IMR-90 (cell line): ENCODE measurements at regions not wholly inside any gene's neighbourhood (a gene's known extent, or its start where the extent isn't known, plus 50 kb on each side); places are given as distances from the start of the nearest gene placed in this dataset.

Source experiments
- ATAC-seq: fragments of 200-7000 bp; cut with Tn5 transposase; 2 replicates; pipeline ENCODE4 v1.9.1; 2020; ENCODE audit warnings: low read depth, mild to moderate bottlenecking, moderate library complexity
- BruUV-seq: library from RNA; stranded (reverse); fragments of 400-500 nt; replicated peaks from 2 replicates; lab custom pipeline; 2021; lab: Mats Ljungman, UMichigan
- CTCF ChIA-PET: fragments of 300-600 bp; formaldehyde crosslinking; extraction: SDS; loops from one replicate; lab custom pipeline; 2021; ENCODE audit warnings: antibody characterized with exemption; lab: Yijun Ruan, JAX
- POLR2A ChIA-PET: fragments of 300-600 bp; sonication (Branson Sonifier 250); formaldehyde crosslinking; loops from one replicate; lab custom pipeline; 2022; ENCODE audit warnings: antibody characterized with exemption; ENCODE audit not compliant: unreplicated experiment; lab: Charles Lee
- DNase-seq: peaks from one replicate; pipeline ENCODE4 v3.0.0; 2013
- H2AFZ ChIP-seq: replicated peaks from 2 replicates; pipeline ENCODE3; 2013; ENCODE audit warnings: low read length, mild to moderate bottlenecking; ENCODE audit not compliant: poor library complexity
- H2AK5ac ChIP-seq: 2 replicates; pipeline ENCODE4 v1.6.1; 2013; ENCODE audit warnings: low read depth, low read length, inconsistent platforms
- H2AK9ac ChIP-seq: replicated peaks from 2 replicates; pipeline ENCODE3; 2013; ENCODE audit warnings: mild to moderate bottlenecking, low read depth, low read length, moderate library complexity; ENCODE audit not compliant: poor library complexity
- H2BK120ac ChIP-seq: 2 replicates; pipeline ENCODE4 v1.6.1; 2013; ENCODE audit warnings: low read depth, low read length, inconsistent platforms
- H2BK15ac ChIP-seq: 3 replicates; pipeline ENCODE4 v1.6.1; 2013; ENCODE audit warnings: low read depth, low read length, inconsistent platforms
- H2BK20ac ChIP-seq: 2 replicates; pipeline ENCODE4 v1.6.1; 2013; ENCODE audit warnings: low read depth, mild to moderate bottlenecking, inconsistent platforms, low read length, moderate library complexity
- H2BK5ac ChIP-seq: 2 replicates; pipeline ENCODE4 v1.6.1; 2013; ENCODE audit warnings: mild to moderate bottlenecking, low read depth, low read length, inconsistent platforms; ENCODE audit not compliant: poor library complexity, severe bottlenecking
- H3K14ac ChIP-seq: replicated peaks from 2 replicates; pipeline ENCODE4 v1.6.1; 2013; ENCODE audit warnings: low read depth, low read length, inconsistent platforms
- H3K18ac ChIP-seq: 2 replicates; pipeline ENCODE4 v1.6.1; 2013; ENCODE audit warnings: low read depth, low read length, control low read depth
- H3K23ac ChIP-seq: 2 replicates; pipeline ENCODE4 v1.6.1; 2013; ENCODE audit warnings: low read depth, low read length, inconsistent platforms
- H3K27ac ChIP-seq: 2 replicates; pipeline ENCODE4 v1.5.1; 2013; ENCODE audit warnings: mild to moderate bottlenecking, control low read depth, low read length; ENCODE audit not compliant: insufficient read depth
- H3K27me3 ChIP-seq: 2 replicates; pipeline ENCODE4 v1.6.1; 2013; ENCODE audit warnings: low read length; ENCODE audit not compliant: control insufficient read depth, insufficient read depth
- H3K36me3 ChIP-seq: 2 replicates; pipeline ENCODE4 v1.6.1; 2013; ENCODE audit warnings: low read length, mixed read lengths; ENCODE audit not compliant: control insufficient read depth, insufficient read depth
- H3K4ac ChIP-seq: 2 replicates; pipeline ENCODE4 v1.6.1; 2013; ENCODE audit warnings: low read depth, low read length, inconsistent platforms
- H3K4me1 ChIP-seq: 2 replicates; pipeline ENCODE4 v1.6.1; 2013; ENCODE audit warnings: low read length, mixed read lengths; ENCODE audit not compliant: control insufficient read depth, insufficient read depth
- H3K4me2 ChIP-seq: 2 replicates; pipeline ENCODE4 v1.6.1; 2013; ENCODE audit warnings: low read depth, mild to moderate bottlenecking, control low read depth, low read length, moderate library complexity
- H3K4me3 ChIP-seq: 2 replicates; pipeline ENCODE4 v1.5.1; 2013; ENCODE audit warnings: low read depth, mild to moderate bottlenecking, control low read depth, low read length, moderate library complexity; ENCODE audit not compliant: insufficient read depth
- H3K56ac ChIP-seq: 2 replicates; pipeline ENCODE4 v1.6.1; 2013; ENCODE audit warnings: low read length, inconsistent platforms; ENCODE audit not compliant: insufficient read depth; ENCODE audit errors: extremely low read depth
- H3K79me1 ChIP-seq, 2 experiments: 2 replicates each; pipeline ENCODE4 v1.6.1; 2013; ENCODE audit warnings: low read length in 2 of 2, inconsistent platforms in 1 of 2, low read depth in 1 of 2
- H3K9ac ChIP-seq: 2 replicates; pipeline ENCODE4 v1.6.1; 2013; ENCODE audit warnings: low read depth, low read length, control low read depth
- H3K9me1 ChIP-seq: 2 replicates; pipeline ENCODE4 v1.6.1; 2013; ENCODE audit warnings: low read length, inconsistent platforms; ENCODE audit not compliant: insufficient read depth
- H3K9me3 ChIP-seq: 2 replicates; pipeline ENCODE4 v1.6.1; 2013; ENCODE audit warnings: low read length; ENCODE audit not compliant: control insufficient read depth, insufficient read depth
- H4K20me1 ChIP-seq: 2 replicates; pipeline ENCODE4 v1.6.1; 2013; ENCODE audit warnings: low read length, inconsistent platforms; ENCODE audit not compliant: insufficient read depth
- H4K5ac ChIP-seq: 2 replicates; pipeline ENCODE4 v1.6.1; 2013; ENCODE audit warnings: mild to moderate bottlenecking, low read depth, low read length, control low read depth
- H4K8ac ChIP-seq, 2 experiments: 2 replicates each; pipeline ENCODE4 v1.6.1; 2013; ENCODE audit warnings: low read depth in 2 of 2, low read length in 2 of 2, control low read depth in 1 of 2, inconsistent platforms in 1 of 2
- H4K91ac ChIP-seq: 2 replicates; pipeline ENCODE4 v1.6.1; 2013; ENCODE audit warnings: low read depth, low read length, inconsistent platforms; ENCODE audit not compliant: insufficient read depth
- MAZ ChIP-seq: IDR thresholded peaks from 2 replicates; pipeline ENCODE4 v1.6.1; 2012; ENCODE audit warnings: low read depth, mild to moderate bottlenecking, low read length, improper control_type of control experiment, moderate library complexity, borderline replicate concordance
- MXI1 ChIP-seq: IDR thresholded peaks from 2 replicates; pipeline ENCODE4 v1.6.1; 2012; ENCODE audit warnings: low read depth, mild to moderate bottlenecking, low read length, moderate library complexity, borderline replicate concordance
- RCOR1 ChIP-seq: IDR thresholded peaks from 2 replicates; pipeline ENCODE4 v1.6.1; 2012; ENCODE audit warnings: mild to moderate bottlenecking, low read length, improper control_type of control experiment; ENCODE audit not compliant: insufficient replicate concordance
- RFX5 ChIP-seq: IDR thresholded peaks from 2 replicates; pipeline ENCODE4 v1.8.0; 2012; ENCODE audit warnings: low read depth, mild to moderate bottlenecking, low read length, moderate library complexity
- SMC3 ChIP-seq: fragments of 150-350 bp; IDR thresholded peaks from 2 replicates; pipeline ENCODE4 v1.6.1; 2016; ENCODE audit warnings: low read depth, mild to moderate bottlenecking, antibody characterized with exemption, low read length, moderate library complexity
- WGBS, 2 experiments: methylation state at CpG; one replicate each; pipeline versions ENCODE4 v1.1.5 to v1.1.7; 2013; ENCODE audit warnings: missing lambda C conversion rate in 2 of 2; ENCODE audit not compliant: insufficient read length in 1 of 2; ENCODE audit errors: extremely low coverage in 2 of 2; 5-methylcytosine and 5-hydroxymethylcytosine counted together
- dilution Hi-C: fragments of 300-500 bp; cut with HindIII; formaldehyde crosslinking; loops from one replicate; pipeline ENCODE4 v1.14.3; 2018; ENCODE audit warnings: low sequenced_read_pairs; ENCODE audit not compliant: unreplicated experiment
- in situ Hi-C: fragments of 300-500 bp; cut with MboI; formaldehyde crosslinking; loops from 3 replicates; pipeline ENCODE4 v1.14.3; 2019; ENCODE audit warnings: low sequenced_read_pairs, inconsistent platforms, mixed read lengths
- intact Hi-C: fragments of 100-400 bp; cut with micrococcal nuclease; formaldehyde crosslinking; loops from 2 replicates; pipeline ENCODE4 v1.10.0; 2022
- TF ChIP-seq, protein P1 (sequence below): conservative IDR thresholded peaks from 2 replicates; pipeline ENCODE4 v1.5.1; 2012; ENCODE audit warnings: mild to moderate bottlenecking, low read depth, low read length, improper control_type of control experiment
- TF ChIP-seq, protein P2 (sequence below): fragments of 150-350 bp; IDR thresholded peaks from 2 replicates; pipeline ENCODE4 v1.6.1; 2017; ENCODE audit warnings: mild to moderate bottlenecking, antibody characterized with exemption, low read length, low read depth

DNA sequence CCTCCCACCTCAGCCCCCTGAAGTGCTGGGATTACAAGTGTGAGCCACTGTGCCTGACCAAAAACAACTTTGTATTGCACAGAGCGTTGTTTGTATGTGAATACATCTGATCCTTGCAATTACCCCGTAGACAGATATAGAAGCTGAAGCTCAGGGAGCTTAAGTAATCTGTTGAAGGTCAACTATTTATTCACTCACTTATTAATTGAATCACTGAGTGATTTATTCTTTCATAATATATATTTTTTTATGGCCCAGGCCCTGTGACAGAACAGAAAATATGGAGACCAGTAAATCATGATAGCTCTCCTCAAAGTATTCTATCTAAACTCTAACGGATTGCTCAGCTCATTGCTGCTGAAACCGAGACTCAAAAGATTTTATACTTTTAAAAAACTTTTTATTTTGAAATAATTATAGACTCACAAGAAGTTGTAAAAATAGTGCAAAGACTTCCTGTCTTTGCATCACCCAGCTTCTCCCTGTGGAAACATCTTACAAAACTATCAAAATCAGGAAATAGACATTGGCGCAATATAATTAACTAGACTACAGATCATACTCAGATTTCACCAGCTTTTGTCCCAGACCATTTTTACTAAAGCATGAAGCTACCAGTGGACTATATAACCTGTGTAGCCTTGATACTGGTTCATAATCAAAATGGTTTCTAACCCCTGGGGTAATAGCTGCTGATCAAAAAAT lies 466.1 kb downstream of the PDCD6IP start:
- Histone ChIP-seq H4K5ac (no peak overlapping the region), H2AFZ (no peak overlapping the region), H4K8ac (no peak overlapping the region), H4K91ac (no peak overlapping the region), H3K27ac (no peak overlapping the region), H3K9me3 (no peaks in the 10 kb centered on the region), H2BK15ac (no peak overlapping the region), H2BK120ac (no peak overlapping the region), H3K18ac (no peak overlapping the region), H3K4me1 (no peaks in the 10 kb centered on the region), H3K36me3 (no peaks in the 10 kb centered on the region), H4K20me1 (no peaks in the 10 kb centered on the region), H3K27me3 (no peaks in the 10 kb centered on the region), H3K4me2 (no peak overlapping the region), H2BK20ac (no peak overlapping the region), H3K4me3 (no peak overlapping the region), H3K79me1 (no peaks in the 10 kb centered on the region), H3K14ac (no peak overlapping the region), H3K9ac (no peak overlapping the region), H2AK9ac (no peak overlapping the region), H3K9me1 (no peaks in the 10 kb centered on the region), H2AK5ac (no peak overlapping the region), H3K56ac (no peak overlapping the region), H3K23ac (no peak overlapping the region), H3K4ac (no peak overlapping the region), H2BK5ac (no peak overlapping the region)
- WGBS, 2 experiments, result no CpG with 5 or more reads among the region's 5 CpGs
- ChIA-PET POLR2A (no interaction called here), CTCF (interaction anchor here (0.6 kb wide), 1 partner anchor 444 kb away, joined by 4 read pairs; no protein-coding TSS in a partner anchor)
- in situ Hi-C loops (no loop called here), dilution Hi-C loops (no loop called here), intact Hi-C loops (loop anchor here (5.0 kb wide), 1 partner anchor 382 kb away; no protein-coding TSS in a partner anchor)
- ATAC-seq (no peak), DNase-seq (no peak)
- TF ChIP-seq SMC3, result no peak
- TF ChIP-seq, protein P1, sequence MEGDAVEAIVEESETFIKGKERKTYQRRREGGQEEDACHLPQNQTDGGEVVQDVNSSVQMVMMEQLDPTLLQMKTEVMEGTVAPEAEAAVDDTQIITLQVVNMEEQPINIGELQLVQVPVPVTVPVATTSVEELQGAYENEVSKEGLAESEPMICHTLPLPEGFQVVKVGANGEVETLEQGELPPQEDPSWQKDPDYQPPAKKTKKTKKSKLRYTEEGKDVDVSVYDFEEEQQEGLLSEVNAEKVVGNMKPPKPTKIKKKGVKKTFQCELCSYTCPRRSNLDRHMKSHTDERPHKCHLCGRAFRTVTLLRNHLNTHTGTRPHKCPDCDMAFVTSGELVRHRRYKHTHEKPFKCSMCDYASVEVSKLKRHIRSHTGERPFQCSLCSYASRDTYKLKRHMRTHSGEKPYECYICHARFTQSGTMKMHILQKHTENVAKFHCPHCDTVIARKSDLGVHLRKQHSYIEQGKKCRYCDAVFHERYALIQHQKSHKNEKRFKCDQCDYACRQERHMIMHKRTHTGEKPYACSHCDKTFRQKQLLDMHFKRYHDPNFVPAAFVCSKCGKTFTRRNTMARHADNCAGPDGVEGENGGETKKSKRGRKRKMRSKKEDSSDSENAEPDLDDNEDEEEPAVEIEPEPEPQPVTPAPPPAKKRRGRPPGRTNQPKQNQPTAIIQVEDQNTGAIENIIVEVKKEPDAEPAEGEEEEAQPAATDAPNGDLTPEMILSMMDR, result no peak
- TF ChIP-seq, protein P2, sequence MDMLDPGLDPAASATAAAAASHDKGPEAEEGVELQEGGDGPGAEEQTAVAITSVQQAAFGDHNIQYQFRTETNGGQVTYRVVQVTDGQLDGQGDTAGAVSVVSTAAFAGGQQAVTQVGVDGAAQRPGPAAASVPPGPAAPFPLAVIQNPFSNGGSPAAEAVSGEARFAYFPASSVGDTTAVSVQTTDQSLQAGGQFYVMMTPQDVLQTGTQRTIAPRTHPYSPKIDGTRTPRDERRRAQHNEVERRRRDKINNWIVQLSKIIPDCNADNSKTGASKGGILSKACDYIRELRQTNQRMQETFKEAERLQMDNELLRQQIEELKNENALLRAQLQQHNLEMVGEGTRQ, result no peak
- TF ChIP-seq RFX5, result no peak
- no peak for TF ChIP-seq MXI1
- TF ChIP-seq MAZ, result no peak
- no peak for TF ChIP-seq RCOR1
- BruUV-seq, result no TSS peak
